IPS-18c (cell line): ENCODE measurements at regions not wholly inside any gene's neighbourhood (a gene's known extent, or its start where the extent isn't known, plus 50 kb on each side); places are given as distances from the start of the nearest gene placed in this dataset.
"Not testable (repeated sequence)": the region's sequence is repeated elsewhere in the genome, so short reads cannot be mapped to it uniquely, and the experiment has no call there.

ENCODE experiments used
- H3K4me3 ChIP-seq: 2 replicates; pipeline ENCODE4 v1.7.0; 2013; ENCODE audit warnings: low read depth, mild to moderate bottlenecking, low read length, moderate library complexity; ENCODE audit not compliant: insufficient read depth
- H3K9me3 ChIP-seq: one replicate; pipeline ENCODE4 v1.6.1; 2013; ENCODE audit warnings: mild to moderate bottlenecking, low read length, moderate library complexity; ENCODE audit not compliant: control insufficient read depth, insufficient read depth

DNA sequence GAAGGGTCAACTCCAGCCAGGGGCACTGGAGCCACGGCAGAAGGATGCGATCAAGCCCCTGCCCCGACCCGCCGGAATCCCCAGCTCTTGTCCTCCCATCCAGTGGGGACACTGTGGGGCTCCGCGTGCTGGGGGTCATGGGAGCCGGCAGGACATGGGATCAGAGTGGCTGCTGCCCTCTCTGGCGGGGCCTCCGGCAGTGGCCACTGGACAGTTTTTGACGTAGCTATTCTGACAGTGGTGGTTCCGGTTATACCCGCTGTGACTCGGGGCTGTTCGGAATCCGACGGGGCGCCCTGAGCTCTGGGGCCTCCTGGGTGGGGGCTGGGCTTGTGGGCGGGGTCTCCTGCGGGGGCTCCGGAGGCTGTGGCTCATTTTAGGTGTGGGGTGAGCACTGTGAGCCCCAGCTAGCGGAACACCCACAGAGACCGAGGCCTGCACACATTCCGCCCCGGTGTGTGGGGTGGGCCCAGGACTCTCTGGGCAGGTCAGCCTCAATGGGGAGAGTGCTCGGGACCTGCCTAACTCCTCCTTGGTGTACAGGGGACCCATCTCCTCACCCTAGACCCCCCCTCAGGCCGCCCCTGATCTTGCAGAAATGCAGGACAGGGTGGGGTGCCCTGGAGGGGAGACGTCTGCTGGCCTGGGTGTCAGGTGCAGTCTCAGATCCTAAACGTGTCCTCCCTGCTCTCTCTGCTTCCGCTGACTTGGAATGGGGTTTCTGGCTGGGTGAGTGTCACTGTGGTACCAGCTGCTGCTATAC is 374.2 kb downstream of the TMEM121 start:
- peaks cover 51% of the 10 kb centered on the region for H3K9me3 ChIP-seq

DNA sequence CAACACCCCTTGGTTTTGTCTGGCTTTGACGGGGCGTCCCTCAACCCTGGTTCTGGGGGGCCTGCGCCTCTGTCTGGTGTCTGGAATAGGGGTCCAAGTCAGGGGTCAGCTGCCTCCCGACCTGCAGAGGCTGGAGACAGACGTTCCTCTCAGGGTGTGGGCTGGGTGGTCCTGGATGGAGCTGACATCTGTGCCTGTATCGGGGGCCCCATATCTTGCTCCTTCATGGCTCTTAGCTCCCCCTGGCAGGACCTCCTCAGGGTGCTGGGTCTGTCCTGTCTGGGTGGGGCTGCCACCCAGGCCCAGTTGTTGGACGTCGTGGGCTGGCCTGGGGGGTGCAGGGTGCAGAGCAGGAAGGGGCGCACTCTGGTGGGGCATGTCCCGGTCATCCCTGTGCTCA is 374.8 kb downstream of the TMEM121 start:
- peaks cover 51% of the 10 kb centered on the region for H3K9me3 ChIP-seq
- H3K4me3 ChIP-seq: no peak overlapping the region

More for the DNA sequence above, 374.2 kb downstream of the TMEM121 start:
- no peak overlapping the region for H3K4me3 ChIP-seq

DNA sequence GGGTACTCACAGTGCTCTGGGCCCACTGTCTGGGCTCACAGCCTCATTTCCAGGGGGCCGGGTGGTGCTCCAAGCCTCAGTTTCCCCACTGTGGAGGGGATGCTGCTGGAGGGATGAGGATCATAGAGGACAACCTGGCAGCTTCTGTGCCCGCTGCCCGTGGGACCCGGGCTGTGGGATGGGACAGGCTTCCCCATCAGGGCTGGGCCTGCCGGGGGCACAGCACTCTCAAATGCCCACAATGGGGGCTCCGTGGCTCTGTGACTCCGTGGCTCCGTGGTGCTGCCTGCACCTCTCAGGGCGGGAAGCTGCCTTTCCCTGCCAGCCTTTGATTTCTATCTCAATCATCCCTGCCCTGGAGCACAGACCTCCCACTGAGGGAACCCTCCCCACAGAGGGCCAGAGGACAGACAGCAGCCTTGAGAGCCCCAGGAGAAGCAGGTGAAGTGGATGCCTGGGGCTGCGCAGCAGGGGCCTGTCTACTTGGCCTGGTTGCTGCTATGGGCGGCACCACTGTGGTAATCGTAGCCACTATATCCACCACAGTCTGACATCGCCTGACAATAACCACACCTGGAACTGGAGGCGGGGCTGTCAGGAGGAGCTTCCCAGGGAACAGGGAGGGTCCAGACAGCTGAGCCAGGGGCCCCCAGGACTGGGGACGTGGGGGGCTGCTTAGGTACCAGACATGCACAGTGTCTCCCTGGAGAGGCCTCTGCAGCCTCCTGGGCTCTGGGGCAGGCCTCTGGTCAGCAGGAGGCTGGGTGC is 375.9 kb downstream of the TMEM121 start:
- Histone ChIP-seq H3K4me3 (no peak overlapping the region; the same call in 1 of the 2 replicates), H3K9me3 (peaks cover 56% of the 10 kb centered on the region)

DNA sequence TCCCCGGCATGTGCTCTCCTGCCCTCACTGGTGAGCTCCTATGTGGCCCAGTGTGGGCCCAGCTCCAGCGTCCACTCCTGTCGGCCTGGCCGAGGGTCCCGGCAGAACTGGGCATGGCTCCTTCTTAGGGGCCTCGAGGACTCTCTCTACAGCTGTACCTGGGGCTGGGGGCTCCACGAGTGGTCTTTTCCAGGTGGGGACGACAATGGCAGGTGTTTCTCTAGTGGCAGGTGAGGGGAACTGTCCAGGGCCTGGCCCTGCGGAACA is 376.4 kb downstream of the TMEM121 start:
- peaks cover 53% of the 10 kb centered on the region for H3K9me3 ChIP-seq
- not testable (repeated sequence) for H3K4me3 ChIP-seq

DNA sequence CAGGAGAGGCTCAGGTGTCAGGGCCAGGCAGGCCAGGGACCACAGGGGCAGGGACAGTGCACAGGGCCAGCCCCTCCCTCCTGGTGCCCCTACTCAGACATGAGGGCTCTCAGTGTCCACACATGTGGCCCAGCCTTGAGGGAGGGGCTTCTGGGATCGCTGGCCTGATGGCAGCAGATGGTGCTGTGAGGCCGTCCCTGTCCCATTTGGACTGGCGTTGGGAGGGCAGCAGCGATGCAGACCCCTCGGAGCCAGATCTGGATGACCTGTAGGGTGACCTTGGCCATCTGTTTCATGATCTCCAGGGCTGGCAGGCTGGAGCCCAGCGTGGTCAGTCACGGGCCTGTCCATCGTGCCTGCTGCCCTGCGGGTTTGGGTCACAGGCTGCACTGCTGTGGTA is 377.6 kb downstream of the TMEM121 start:
- H3K9me3 ChIP-seq: peaks cover 47% of the 10 kb centered on the region

DNA sequence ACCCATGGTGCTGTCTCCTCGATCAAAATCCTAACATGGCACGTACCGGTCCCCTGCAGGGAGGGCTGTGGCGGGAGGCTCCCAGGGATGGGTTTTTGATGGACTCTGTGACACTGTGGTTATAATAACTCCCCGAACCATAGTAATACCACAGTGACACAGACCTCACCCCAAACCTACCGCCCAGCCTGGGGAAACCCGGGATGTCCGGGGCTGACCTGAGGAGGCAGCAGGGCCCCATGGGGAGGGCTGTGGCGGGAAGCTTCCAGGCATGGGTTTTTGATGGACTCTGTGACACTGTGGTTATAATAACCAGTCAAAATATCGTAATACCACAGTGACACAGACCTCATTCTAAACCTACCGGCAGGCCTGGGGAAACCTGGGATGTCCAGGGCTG is 378.0 kb downstream of the TMEM121 start:
- H3K9me3 ChIP-seq: peaks cover 44% of the 10 kb centered on the region
- no peak overlapping the region for H3K4me3 ChIP-seq

More for the DNA sequence above, 377.6 kb downstream of the TMEM121 start:
- peak overlapping the region; percentile 20; the same call in 1 of the 2 replicates for H3K4me3 ChIP-seq

DNA sequence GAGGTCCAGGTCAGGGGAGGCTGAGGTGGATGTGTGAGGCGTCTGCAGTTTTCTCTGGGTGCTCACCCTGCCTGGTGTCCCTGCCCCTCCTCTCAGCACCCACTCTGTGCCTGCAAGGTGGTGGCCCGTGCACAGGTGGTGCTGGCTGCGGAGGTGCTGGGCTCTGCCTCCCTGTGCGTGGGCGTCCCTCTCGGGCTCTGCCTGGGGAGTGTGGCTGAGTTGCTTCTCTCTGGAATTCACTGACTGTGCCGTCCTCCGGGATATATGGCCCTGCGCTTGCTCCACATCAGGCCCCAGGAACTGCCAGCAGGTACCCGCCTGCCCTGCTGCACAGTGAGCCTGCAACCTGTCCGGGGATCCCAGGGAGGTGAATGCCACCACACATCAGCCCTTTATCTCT is 379.1 kb downstream of the TMEM121 start:
- Histone ChIP-seq H3K9me3 (peaks cover 49% of the 10 kb centered on the region), H3K4me3 (no peak overlapping the region)

DNA sequence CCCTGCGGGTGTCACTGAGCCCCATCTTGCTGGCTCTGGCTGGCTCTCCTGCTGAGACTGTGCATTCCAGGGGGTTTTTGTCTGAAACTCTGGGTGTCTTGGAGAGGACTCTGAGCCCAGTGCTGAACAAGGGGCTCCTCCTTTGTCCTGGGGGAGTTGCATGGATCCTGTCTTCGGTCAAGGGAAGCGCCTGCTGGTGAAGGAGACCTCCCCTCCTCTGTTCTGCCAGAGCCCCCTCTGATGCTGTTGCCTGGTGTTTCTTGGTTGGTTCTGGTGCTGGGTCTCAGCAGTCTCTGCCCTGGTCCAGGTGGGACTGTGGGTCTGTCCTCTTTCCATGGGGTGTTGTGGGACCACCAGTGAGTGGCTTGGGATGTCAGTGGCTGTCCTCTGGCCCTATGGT is 380.9 kb downstream of the TMEM121 start:
- Histone ChIP-seq H3K9me3 (peaks cover 42% of the 10 kb centered on the region), H3K4me3 (peak overlapping the region; percentile 15; the same call in 1 of the 2 replicates)

DNA sequence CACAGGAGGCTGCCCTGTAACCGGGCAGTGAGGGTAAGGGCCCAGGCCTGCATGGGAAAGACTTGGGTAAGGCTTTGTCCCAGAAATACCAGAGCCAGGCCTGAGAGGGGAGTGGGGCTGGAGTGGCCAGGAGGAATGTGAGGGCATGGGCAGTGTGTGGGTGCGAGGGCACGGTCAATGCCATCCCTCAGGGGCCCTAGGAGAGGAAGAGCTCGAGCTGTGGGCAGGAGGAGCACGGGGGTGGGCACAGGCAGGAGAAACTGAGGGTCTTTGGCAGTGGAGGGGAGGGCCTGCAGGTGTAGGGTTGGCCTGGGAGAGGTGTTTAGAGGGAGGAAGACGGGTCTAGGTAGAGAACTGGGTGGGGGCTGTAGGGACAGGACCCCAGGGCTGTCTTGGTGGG is 381.6 kb downstream of the TMEM121 start:
- Histone ChIP-seq H3K4me3 (no peak overlapping the region; the same call in 1 of the 2 replicates), H3K9me3 (peaks cover 42% of the 10 kb centered on the region)

DNA sequence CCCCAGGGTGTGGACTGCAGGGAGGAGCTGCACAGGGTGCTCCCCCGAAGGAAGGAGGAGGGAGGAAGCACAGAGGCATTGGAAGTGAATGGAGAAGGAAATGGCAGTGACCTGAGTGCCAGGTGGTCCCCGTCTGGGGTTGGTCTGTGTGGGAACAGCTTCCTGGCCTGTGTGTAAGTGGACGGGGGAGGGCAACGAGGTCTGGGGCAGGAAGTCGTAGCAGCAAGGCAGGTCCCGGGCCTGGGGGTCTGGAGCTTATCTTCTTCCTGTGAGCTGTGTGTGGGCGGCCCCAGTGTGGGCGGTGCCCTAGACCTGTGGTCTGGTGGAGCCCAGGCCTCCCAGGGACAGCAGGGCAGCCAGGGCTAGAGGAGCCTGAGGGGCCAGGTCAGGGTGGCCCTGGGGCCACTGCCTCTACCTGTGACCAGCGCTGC is 382.1 kb downstream of the TMEM121 start:
- H3K4me3 ChIP-seq: no peak overlapping the region; the same call in 1 of the 2 replicates
- H3K9me3 ChIP-seq: peaks cover 40% of the 10 kb centered on the region

DNA sequence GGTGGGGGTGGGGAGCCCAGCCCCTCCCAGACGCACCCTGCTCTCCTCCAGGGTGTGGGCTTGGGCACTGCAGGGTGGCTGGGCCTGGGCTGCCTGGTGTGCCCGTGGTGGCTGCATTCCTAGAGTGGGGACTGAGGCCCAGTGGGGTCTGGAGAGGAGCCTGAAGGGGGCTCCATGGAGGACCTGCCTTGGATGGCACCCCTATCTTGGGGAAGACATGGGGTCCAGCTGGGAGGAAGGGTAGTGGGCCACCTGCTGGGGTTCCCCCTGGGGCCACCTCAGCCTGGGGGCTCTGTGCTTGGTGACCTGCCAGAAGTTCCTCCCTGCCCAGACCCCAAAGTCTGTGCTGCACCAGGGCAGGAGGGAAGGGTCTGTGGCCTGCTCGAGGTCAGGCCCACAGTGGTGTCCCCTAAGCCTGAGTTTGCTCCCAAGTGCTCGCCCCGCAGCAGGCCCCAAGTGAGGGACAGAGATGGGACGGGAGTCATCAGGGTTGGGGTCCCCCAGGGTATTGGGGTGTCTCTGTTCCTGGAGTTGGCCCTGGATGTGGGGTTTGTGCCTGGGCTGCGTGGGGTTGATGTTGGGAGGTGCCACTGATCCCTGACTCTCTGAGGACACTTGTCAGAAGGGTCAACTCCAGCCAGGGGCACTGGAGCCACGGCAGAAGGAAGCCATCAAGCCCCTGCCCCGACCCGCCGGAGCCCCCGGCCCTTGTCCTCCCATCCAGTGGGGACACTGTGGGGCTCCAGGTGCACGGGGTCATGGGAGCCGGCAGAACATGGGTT is 382.9 kb downstream of the TMEM121 start:
- Histone ChIP-seq H3K9me3 (peaks cover 41% of the 10 kb centered on the region), H3K4me3 (no peak overlapping the region)

DNA sequence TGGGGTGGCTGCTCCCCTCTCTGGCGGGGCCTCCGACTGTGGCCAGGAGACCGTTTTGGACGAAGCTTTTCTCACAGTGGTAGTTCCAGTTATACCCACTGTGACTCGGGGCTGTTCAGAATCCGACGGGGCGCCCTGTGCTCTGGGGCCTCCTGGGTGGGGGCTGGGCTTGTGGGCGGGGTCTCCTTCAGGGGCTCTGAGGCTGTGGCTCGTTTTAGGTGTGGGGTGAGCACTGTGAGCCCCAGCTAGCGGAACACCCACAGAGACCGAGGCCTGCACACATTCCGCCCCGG is 383.4 kb downstream of the TMEM121 start:
- H3K9me3 ChIP-seq: peaks cover 42% of the 10 kb centered on the region
- not testable (repeated sequence) for H3K4me3 ChIP-seq

DNA sequence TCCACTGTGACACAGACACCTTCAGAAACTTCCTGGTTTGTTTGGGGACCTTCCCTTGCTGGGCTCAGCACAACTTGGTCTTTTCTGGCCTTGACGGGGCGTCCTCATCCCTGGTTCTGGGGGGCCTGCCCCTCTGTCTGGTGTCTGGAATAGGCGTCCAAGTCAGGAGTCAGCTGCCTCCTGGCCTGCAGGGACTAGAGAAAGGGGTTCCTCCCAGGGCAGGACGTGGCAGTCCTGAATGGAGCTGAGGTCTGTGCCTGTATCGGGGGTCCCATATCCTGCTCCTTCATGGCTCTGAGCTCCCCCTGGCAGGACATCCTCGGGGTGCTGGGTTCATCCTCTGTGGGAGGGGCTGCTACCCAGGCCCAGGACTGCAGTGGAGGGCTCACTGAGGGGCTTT is 384.0 kb downstream of the TMEM121 start:
- Histone ChIP-seq H3K9me3 (peaks cover 40% of the 10 kb centered on the region), H3K4me3 (no peak overlapping the region)

DNA sequence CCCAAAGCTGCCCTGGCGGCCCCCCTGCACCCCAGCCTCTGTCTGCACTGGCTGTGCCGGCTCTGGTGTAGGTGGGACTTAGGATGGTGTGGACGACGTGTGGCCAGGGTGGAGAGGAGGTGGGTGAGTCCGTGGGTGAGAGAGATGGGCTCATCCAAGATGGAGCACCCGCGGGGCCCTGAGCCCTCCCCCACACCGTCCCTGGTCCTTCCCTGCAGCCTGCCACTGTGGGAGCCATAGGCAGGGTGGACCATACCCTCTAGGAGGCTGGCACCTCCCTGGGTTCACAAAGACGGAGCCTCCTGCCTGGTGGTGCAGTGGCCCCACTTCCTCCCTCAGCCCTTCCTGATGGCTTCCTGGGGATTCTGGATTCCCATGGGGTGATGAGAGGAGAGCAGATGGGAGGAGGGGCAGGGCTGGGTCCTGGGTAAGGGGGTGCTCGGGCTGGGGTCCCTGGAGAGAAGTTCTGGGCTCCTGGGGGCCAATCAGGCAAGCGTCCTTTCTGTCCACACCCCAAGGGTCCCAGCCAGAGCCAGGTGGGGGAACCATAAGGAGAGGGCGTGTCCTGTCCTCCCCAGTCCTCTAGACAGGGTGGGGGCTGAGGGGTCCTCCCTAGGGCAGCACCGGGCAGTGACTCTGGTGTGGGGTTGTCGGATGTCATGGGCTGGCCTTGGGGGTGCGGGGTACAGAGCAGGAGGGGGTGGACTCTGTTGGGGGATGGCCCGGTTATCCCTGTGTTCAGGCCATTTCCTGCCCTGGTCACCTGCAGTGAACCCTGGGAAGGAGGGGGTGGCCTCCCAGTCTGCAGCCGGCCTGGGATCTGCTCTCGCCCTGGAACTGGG is 384.8 kb downstream of the TMEM121 start:
- peaks cover 39% of the 10 kb centered on the region for H3K9me3 ChIP-seq
- H3K4me3 ChIP-seq: no peak overlapping the region

DNA sequence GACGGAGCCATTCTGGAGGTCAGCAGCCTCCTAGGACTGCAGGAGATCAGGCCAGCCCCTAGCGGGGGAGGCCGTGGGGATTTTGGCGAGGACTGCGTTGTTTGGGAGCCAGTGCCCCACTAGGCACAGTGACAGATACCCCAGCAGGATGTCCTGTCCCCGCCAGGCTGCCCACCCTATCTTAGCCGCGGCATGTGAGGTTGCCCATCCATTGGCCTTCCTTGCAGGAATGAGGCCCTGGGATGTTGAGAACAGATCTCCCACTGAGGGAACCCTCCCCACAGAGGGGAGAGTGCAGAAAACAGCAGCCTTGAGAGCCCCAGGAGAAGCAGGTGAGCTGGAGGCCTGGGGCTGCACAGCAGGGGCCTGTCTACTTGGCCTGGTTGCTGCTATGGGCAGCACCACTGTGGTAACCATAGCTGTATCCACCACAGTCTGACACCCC is 385.5 kb downstream of the TMEM121 start:
- H3K4me3 ChIP-seq: not testable (repeated sequence)
- peaks cover 37% of the 10 kb centered on the region for H3K9me3 ChIP-seq

DNA sequence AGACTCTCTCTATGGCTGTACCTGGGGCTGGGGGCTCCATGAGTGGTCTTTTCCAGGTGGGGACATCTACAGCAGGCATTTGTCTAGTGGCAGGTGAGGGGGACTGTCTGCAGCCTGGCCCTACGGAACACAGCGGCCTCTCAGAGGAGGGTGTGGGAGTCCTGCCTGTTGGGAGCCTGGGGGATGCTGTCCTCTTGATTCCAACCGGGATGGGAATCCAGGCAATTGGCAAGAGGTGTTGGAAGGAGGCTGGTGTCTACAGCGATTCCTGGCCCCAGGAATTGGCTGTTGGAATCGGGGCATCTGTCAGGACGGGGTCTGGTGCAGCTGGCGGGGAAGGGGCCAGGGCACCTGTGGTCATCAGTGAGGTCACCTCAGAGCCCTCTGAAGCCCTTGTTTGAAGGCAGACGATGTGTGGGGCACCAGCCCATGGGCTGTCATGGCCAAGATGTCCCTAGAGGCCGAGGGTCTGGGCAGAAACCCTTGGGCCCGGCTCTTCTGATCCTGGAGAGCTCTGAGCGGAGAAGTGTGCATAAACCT is 386.3 kb downstream of the TMEM121 start:
- H3K4me3 ChIP-seq: no peak overlapping the region
- peaks cover 38% of the 10 kb centered on the region for H3K9me3 ChIP-seq

DNA sequence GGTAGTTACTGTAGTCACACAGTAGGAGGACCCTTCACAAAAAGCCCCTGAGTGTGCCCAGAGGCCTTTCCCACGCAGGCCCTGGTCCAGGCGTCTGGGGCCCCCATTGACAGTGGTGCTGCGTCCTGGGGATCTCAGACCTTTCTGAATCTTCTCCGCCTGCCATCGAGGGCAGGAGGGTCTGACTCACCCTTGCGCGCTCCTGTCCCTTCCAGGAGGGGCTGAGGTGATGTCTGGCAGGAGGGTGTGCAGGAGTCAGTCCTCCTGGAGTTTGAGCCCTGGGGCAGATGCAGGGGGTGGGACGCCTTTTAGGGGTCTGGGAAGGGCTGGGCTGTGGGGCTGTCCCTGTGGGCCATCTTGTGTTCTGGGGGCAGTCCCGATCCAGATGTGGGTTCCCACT is 386.8 kb downstream of the TMEM121 start:
- Histone ChIP-seq H3K9me3 (peaks cover 37% of the 10 kb centered on the region), H3K4me3 (no peak overlapping the region)
